GM12892 (cell line): ENCODE measurements at regions not wholly inside any gene's neighbourhood (a gene's known extent, or its start where the extent isn't known, plus 50 kb on each side); places are given as distances from the start of the nearest gene placed in this dataset.

Source experiments
- POLR2A ChIP-seq: IDR thresholded peaks from 2 replicates; pipeline ENCODE4 v1.6.1; 2011; ENCODE audit warnings: low read depth, low read length, control low read depth
- POLR2AphosphoS5 ChIP-seq: IDR thresholded peaks from 2 replicates; pipeline ENCODE4 v1.6.1; 2011; ENCODE audit warnings: low read depth, low read length, control low read depth
- TAF1 ChIP-seq: IDR thresholded peaks from 2 replicates; pipeline ENCODE4 v1.6.1; 2011; ENCODE audit warnings: low read depth, mild to moderate bottlenecking, control low read depth, low read length, borderline replicate concordance

DNA sequence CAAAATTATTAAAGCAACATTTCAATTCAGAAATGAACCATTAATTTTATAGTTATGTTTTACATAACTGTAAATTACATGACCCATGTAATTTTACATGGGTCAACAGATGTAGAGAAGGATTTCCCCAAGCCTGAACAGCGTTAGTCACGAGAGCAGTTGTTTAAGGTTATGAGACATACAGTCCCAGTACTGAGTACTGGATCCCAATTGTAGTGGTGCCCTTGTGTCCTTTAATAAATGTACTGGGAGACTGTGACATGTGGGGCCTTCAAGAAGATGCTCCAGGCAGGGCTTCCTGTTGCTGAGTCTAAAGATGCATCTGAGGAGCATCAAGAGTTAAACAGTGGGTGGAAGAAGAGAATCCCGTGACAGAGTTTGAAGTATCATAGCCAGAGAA is 125.5 kb upstream of the ZNF462 start:
- TF ChIP-seq POLR2A = no peak
- TF ChIP-seq POLR2AphosphoS5 = no peak
- no peak for TF ChIP-seq TAF1
